Choroid plexus epithelial cell (primary cell): ENCODE measurements at regions not wholly inside any gene's neighbourhood (a gene's known extent, or its start where the extent isn't known, plus 50 kb on each side); places are given as distances from the start of the nearest gene placed in this dataset.
"Not testable (repeated sequence)": the region's sequence is repeated elsewhere in the genome, so short reads cannot be mapped to it uniquely, and the experiment has no call there.

Source experiments
- DNase-seq: peaks from one replicate; pipeline ENCODE4 v3.0.0-alpha.2; 2010; ENCODE audit warnings: low read depth
- H3K4me3 ChIP-seq: 2 replicates; pipeline ENCODE4 v1.5.1; 2011; ENCODE audit warnings: low read depth, mild to moderate bottlenecking, control low read depth, low read length, moderate library complexity
- CTCF ChIP-seq: conservative IDR thresholded peaks from 2 replicates; pipeline ENCODE4 v1.5.1; 2011; ENCODE audit warnings: low read depth, mild to moderate bottlenecking, control low read depth, inconsistent platforms, low read length, moderate library complexity

- no peak for TF ChIP-seq CTCF
- DNase-seq, result peak; percentile 64
- no peak overlapping the region for H3K4me3 ChIP-seq
These were observed 118.0 kb upstream of the UGP2 start for GRCh38 chr2:63723709-63724108.

GRCh38 chr2:63725212-63725611 lies 116.5 kb upstream of the UGP2 start:
- not testable (repeated sequence) for H3K4me3 ChIP-seq, DNase-seq

GRCh38 chr2:63729362-63729761 lies 112.3 kb upstream of the UGP2 start:
- TF ChIP-seq CTCF, result no peak
- DNase-seq, result no peak
- no peak overlapping the region for H3K4me3 ChIP-seq

- no peak for TF ChIP-seq CTCF
- DNase-seq, result no peak
- H3K4me3 ChIP-seq, result no peak overlapping the region
These were observed 111.9 kb upstream of the UGP2 start for GRCh38 chr2:63729831-63730230.

GRCh38 chr2:63734510-63734909 lies 107.2 kb upstream of the UGP2 start:
- peak; percentile 54 for DNase-seq
- no peak for TF ChIP-seq CTCF
- H3K4me3 ChIP-seq, result no peak overlapping the region

GRCh38 chr2:63735263-63735662 lies 106.4 kb upstream of the UGP2 start:
- peak; percentile 61 for DNase-seq
- no peak for TF ChIP-seq CTCF
- H3K4me3 ChIP-seq, result no peak overlapping the region

GRCh38 chr2:63735931-63736330 lies 105.8 kb upstream of the UGP2 start:
- no peak for TF ChIP-seq CTCF
- DNase-seq, result peak; percentile 57

GRCh38 chr2:63736354-63736753 lies 105.3 kb upstream of the UGP2 start:
- no peak for TF ChIP-seq CTCF
- no peak overlapping the region for H3K4me3 ChIP-seq
- DNase-seq, result peak; percentile 49

More at GRCh38 chr2:63735931-63736330, 105.8 kb upstream of the UGP2 start:
- H3K4me3 ChIP-seq, result no peak overlapping the region
